H1 (cell line): ENCODE measurements at regions not wholly inside any gene's neighbourhood (a gene's known extent, or its start where the extent isn't known, plus 50 kb on each side); places are given as distances from the start of the nearest gene placed in this dataset.

Experiments
- CTCF ChIA-PET: fragments of 300-600 bp; sonication (Branson Sonifier 250); formaldehyde crosslinking; loops from one replicate; lab custom pipeline; 2021; ENCODE audit not compliant: partially characterized antibody; lab: Charles Lee
- POLR2A ChIA-PET: fragments of 300-600 bp; sonication (Branson Sonifier 250); formaldehyde crosslinking; loops from one replicate; lab custom pipeline; 2021; ENCODE audit warnings: inconsistent platforms; ENCODE audit not compliant: partially characterized antibody; lab: Charles Lee
- DNase-seq, 2 experiments: peaks; one replicate each; pipeline versions ENCODE4 v3.0.0 to v3.0.0-alpha.2; 2010 to 2022; ENCODE audit warnings: low spot score in 2 of 2, low read depth in 1 of 2, mixed read lengths in 1 of 2
- FAIRE-seq: peaks from 2 replicates; lab custom pipeline; 2011; peaks lifted over from hg19 to GRCh38; lab: Jason Lieb, UNC
- H2AFZ ChIP-seq: 2 replicates; pipeline ENCODE4 v1.8.1; 2012; ENCODE audit warnings: low read length, inconsistent platforms
- H2AK5ac ChIP-seq: 2 replicates; pipeline ENCODE4 v1.6.1; 2013; ENCODE audit warnings: low read depth, low read length
- H2BK120ac ChIP-seq: replicated peaks from 2 replicates; pipeline ENCODE3; 2013; ENCODE audit warnings: low read depth, low read length, inconsistent platforms
- H2BK12ac ChIP-seq: 2 replicates; pipeline ENCODE4 v1.6.1; 2013; ENCODE audit warnings: low read depth, low read length
- H2BK15ac ChIP-seq: 2 replicates; pipeline ENCODE4 v1.6.1; 2013; ENCODE audit warnings: low read length
- H2BK20ac ChIP-seq: 2 replicates; pipeline ENCODE4 v1.6.1; 2013; ENCODE audit warnings: low read length
- H2BK5ac ChIP-seq: 2 replicates; pipeline ENCODE4 v1.6.1; 2013; ENCODE audit warnings: low read depth, low read length
- H3K14ac ChIP-seq: 2 replicates; pipeline ENCODE4 v1.6.1; 2013; ENCODE audit warnings: inconsistent platforms; ENCODE audit not compliant: insufficient read length
- H3K18ac ChIP-seq: 2 replicates; pipeline ENCODE4 v1.6.1; 2013; ENCODE audit warnings: low read length; ENCODE audit errors: extremely low read depth
- H3K23ac ChIP-seq: 2 replicates; pipeline ENCODE4 v1.6.1; 2013; ENCODE audit warnings: inconsistent platforms; ENCODE audit not compliant: insufficient read length
- H3K23me2 ChIP-seq: 2 replicates; pipeline ENCODE4 v1.6.1; 2013; ENCODE audit warnings: low read depth, low read length
- H3K27ac ChIP-seq: 2 replicates; pipeline ENCODE4 v1.6.1; 2011; ENCODE audit warnings: low read depth, low read length, inconsistent platforms
- H3K27me3 ChIP-seq, 4 experiments: replicated peaks in 1 of 4; 1 replicate in 1 of 4; 2 replicates in 3 of 4; pipeline versions ENCODE4 v1.6.1 to v1.8.1; 2011 to 2013; ENCODE audit warnings: low read length in 3 of 4, mild to moderate bottlenecking in 3 of 4, inconsistent platforms in 2 of 4, mixed read lengths in 2 of 4, moderate library complexity in 1 of 4; ENCODE audit not compliant: control insufficient read depth in 3 of 4, insufficient read depth in 3 of 4; ENCODE audit errors: extremely low read depth in 1 of 4
- H3K36me3 ChIP-seq, 4 experiments: 2 replicates each; pipeline versions ENCODE4 v1.6.1 to v1.8.1; 2011 to 2013; ENCODE audit warnings: mild to moderate bottlenecking in 4 of 4, low read length in 3 of 4, moderate library complexity in 2 of 4, control low read depth in 1 of 4, inconsistent platforms in 1 of 4; ENCODE audit not compliant: insufficient read depth in 4 of 4, control insufficient read depth in 2 of 4
- H3K4ac ChIP-seq: replicated peaks from 2 replicates; pipeline ENCODE3; 2013; ENCODE audit warnings: low read length, low read depth, mixed read lengths, inconsistent platforms; ENCODE audit not compliant: insufficient read length
- H3K4me1 ChIP-seq, 4 experiments: replicated peaks in 1 of 4; 1 replicate in 1 of 4; 2 replicates in 3 of 4; pipeline versions ENCODE4 v1.6.1 to v1.8.1; 2011 to 2013; ENCODE audit warnings: low read length in 3 of 4, inconsistent platforms in 2 of 4, mixed read lengths in 1 of 4; ENCODE audit not compliant: insufficient read depth in 4 of 4, control insufficient read depth in 3 of 4
- H3K4me2 ChIP-seq, 2 experiments: 2 replicates each; pipeline versions ENCODE4 v1.6.1 to v1.8.1; 2011 to 2013; ENCODE audit warnings: low read depth in 2 of 2, low read length in 2 of 2, control low read depth in 1 of 2, inconsistent platforms in 1 of 2, mild to moderate bottlenecking in 1 of 2; ENCODE audit not compliant: insufficient read depth in 1 of 2
- H3K4me3 ChIP-seq, 4 experiments: fragments of 200-600, 300-600 bp in 1 of 4; sonication (generic), shearing (Covaris generic), sonication (Bioruptor Twin) in 1 of 4; 2 replicates each; pipeline versions ENCODE4 v1.5.1 to v1.8.1; 2011 to 2016; ENCODE audit warnings: low read length in 4 of 4, low read depth in 3 of 4, control low read depth in 2 of 4, inconsistent platforms in 2 of 4, mild to moderate bottlenecking in 2 of 4, mixed read lengths in 1 of 4, moderate library complexity in 1 of 4; ENCODE audit not compliant: insufficient read depth in 2 of 4; ENCODE audit errors: extremely low read depth in 1 of 4
- H3K56ac ChIP-seq: replicated peaks from 2 replicates; pipeline ENCODE3; 2013; ENCODE audit warnings: low read depth, mild to moderate bottlenecking, mixed read lengths, low read length, inconsistent platforms; ENCODE audit not compliant: insufficient read length
- H3K79me1 ChIP-seq: 2 replicates; pipeline ENCODE4 v1.6.1; 2013; ENCODE audit warnings: low read depth, low read length, control low read depth
- H3K79me2 ChIP-seq, 2 experiments: 2 replicates each; pipeline versions ENCODE4 v1.6.1 to v1.8.1; 2012 to 2013; ENCODE audit warnings: low read length in 2 of 2, mild to moderate bottlenecking in 2 of 2, inconsistent platforms in 1 of 2; ENCODE audit not compliant: insufficient read depth in 2 of 2, control insufficient read depth in 1 of 2
- H3K9ac ChIP-seq, 4 experiments: replicated peaks in 1 of 4; 1 replicate in 1 of 4; 2 replicates in 3 of 4; pipeline versions ENCODE4 v1.6.1 to v1.8.1; 2011 to 2013; ENCODE audit warnings: low read depth in 3 of 4, low read length in 3 of 4, control low read depth in 2 of 4, mild to moderate bottlenecking in 2 of 4, moderate library complexity in 2 of 4, inconsistent platforms in 1 of 4; ENCODE audit errors: extremely low read depth in 1 of 4
- H3K9me3 ChIP-seq, 2 experiments: 2 replicates each; pipeline versions ENCODE4 v1.6.1 to v1.8.1; 2012 to 2013; ENCODE audit warnings: mild to moderate bottlenecking in 2 of 2, moderate library complexity in 2 of 2, control low read depth in 1 of 2, inconsistent platforms in 1 of 2, low read depth in 1 of 2, low read length in 1 of 2, mixed read lengths in 1 of 2; ENCODE audit not compliant: insufficient read depth in 2 of 2
- H4K20me1 ChIP-seq, 2 experiments: replicated peaks in 1 of 2; 2 replicates each; pipeline versions ENCODE3 to v1.8.1; 2011 to 2013; ENCODE audit warnings: inconsistent platforms in 2 of 2, low read length in 2 of 2, mild to moderate bottlenecking in 1 of 2; ENCODE audit not compliant: insufficient read depth in 2 of 2, control insufficient read depth in 1 of 2
- H4K5ac ChIP-seq: 2 replicates; pipeline ENCODE4 v1.6.1; 2013; ENCODE audit warnings: low read length, low read depth, mixed read lengths, inconsistent platforms; ENCODE audit not compliant: insufficient read length
- H4K8ac ChIP-seq: 2 replicates; pipeline ENCODE4 v1.8.0; 2013; ENCODE audit warnings: mild to moderate bottlenecking, moderate library complexity, low read length, inconsistent platforms; ENCODE audit not compliant: insufficient read depth; ENCODE audit errors: extremely low read depth
- H4K91ac ChIP-seq: replicated peaks from 2 replicates; pipeline ENCODE3; 2013; ENCODE audit warnings: low read length, mixed read lengths, inconsistent platforms; ENCODE audit not compliant: insufficient read length
- ATF3 ChIP-seq: IDR thresholded peaks from 2 replicates; pipeline ENCODE4 v1.6.1; 2011; ENCODE audit warnings: low read depth, mild to moderate bottlenecking, low read length; ENCODE audit not compliant: insufficient read depth
- BCL11A ChIP-seq, 2 experiments: IDR thresholded peaks; one replicate each; pipeline ENCODE4 v1.6.1; 2011; ENCODE audit warnings: low read depth in 2 of 2, low read length in 2 of 2, mild to moderate bottlenecking in 2 of 2
- CHD2 ChIP-seq: IDR thresholded peaks from 2 replicates; pipeline ENCODE4 v1.6.1; 2012; ENCODE audit warnings: low read length, improper control_type of control experiment
- CREB1 ChIP-seq: IDR thresholded peaks from 2 replicates; pipeline ENCODE4 v1.6.1; 2012; ENCODE audit warnings: inconsistent platforms
- GTF2F1 ChIP-seq: IDR thresholded peaks from 2 replicates; pipeline ENCODE4 v1.6.1; 2012; ENCODE audit warnings: low read depth, low read length, improper control_type of control experiment, borderline replicate concordance
- JUN ChIP-seq: IDR thresholded peaks from 2 replicates; pipeline ENCODE4 v1.6.1; 2011; ENCODE audit warnings: low read depth, mild to moderate bottlenecking, improper control_type of control experiment, low read length
- JUND ChIP-seq: IDR thresholded peaks from 2 replicates; pipeline ENCODE4 v1.6.1; 2011; ENCODE audit warnings: mild to moderate bottlenecking, improper control_type of control experiment, low read length
- MAFK ChIP-seq: IDR thresholded peaks from 2 replicates; pipeline ENCODE4 v1.6.1; 2012; ENCODE audit warnings: low read depth, mild to moderate bottlenecking, improper control_type of control experiment, low read length
- MAX ChIP-seq: IDR thresholded peaks from 2 replicates; pipeline ENCODE4 v1.6.1; 2012; ENCODE audit warnings: inconsistent platforms
- NRF1 ChIP-seq: IDR thresholded peaks from 2 replicates; pipeline ENCODE4 v1.6.1; 2011; ENCODE audit warnings: mild to moderate bottlenecking, low read depth, low read length, improper control_type of control experiment
- SAP30 ChIP-seq: fragments of 300-600 bp; sonication (generic); IDR thresholded peaks from 2 replicates; pipeline ENCODE4 v1.7.1; 2012; ENCODE audit warnings: low read length, moderate library complexity, mild to moderate bottlenecking, inconsistent platforms; ENCODE audit not compliant: insufficient read depth, insufficient replicate concordance
- SIN3A ChIP-seq, 2 experiments: IDR thresholded peaks in 1 of 2; conservative IDR thresholded peaks in 1 of 2; 2 replicates each; pipeline ENCODE4 v1.6.1; 2011 to 2012; ENCODE audit warnings: low read length in 2 of 2, improper control_type of control experiment in 1 of 2, low read depth in 1 of 2, mild to moderate bottlenecking in 1 of 2
- TAF7 ChIP-seq: optimal IDR thresholded peaks from 2 replicates; pipeline ENCODE3; 2011; ENCODE audit warnings: low read depth, mild to moderate bottlenecking, inconsistent platforms, low read length, moderate library complexity, borderline replicate concordance
- TEAD4 ChIP-seq: IDR thresholded peaks from 2 replicates; pipeline ENCODE4 v1.6.1; 2012; ENCODE audit warnings: low read depth, low read length, inconsistent platforms, mixed read lengths
- ZNF274 ChIP-seq: IDR thresholded peaks from 2 replicates; pipeline ENCODE4 v1.7.0; 2012; ENCODE audit warnings: low read length, borderline replicate concordance; ENCODE audit errors: extremely low read depth
- WGBS, 2 experiments: shearing (Covaris generic) in 1 of 2; methylation state at CpG; one replicate each; pipeline versions ENCODE4 v1.1.6 to v1.1.7; 2013 to 2015; ENCODE audit warnings: low lambda C conversion rate in 2 of 2, mixed read lengths in 2 of 2, inconsistent platforms in 1 of 2, low coverage in 1 of 2, missing lambda C conversion rate in 1 of 2; ENCODE audit not compliant: insufficient replicate concordance in 2 of 2, insufficient coverage in 1 of 2, insufficient read length in 1 of 2; ENCODE audit errors: extremely low coverage in 1 of 2, missing lambda C conversion rate in 1 of 2; 5-methylcytosine and 5-hydroxymethylcytosine counted together

DNA sequence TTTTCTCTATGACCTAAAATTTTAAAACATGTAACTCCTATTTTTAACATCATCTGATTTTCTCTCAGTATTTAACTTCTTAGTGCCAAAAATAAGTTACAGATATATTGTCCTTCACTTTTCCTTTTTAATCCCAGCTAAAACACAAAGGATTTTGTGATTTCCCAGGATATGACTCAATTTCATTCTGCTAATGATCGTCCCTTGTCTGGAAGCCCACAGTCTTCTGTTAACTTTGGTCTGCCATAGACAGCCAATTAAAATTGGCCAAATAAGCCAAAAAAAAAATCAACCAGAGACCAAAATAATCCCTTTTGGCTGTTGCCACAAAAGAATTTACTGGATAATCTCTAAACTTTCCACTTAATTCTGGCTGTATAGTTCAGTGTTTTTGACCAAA lies 124.5 kb upstream of the FST start:
- Histone ChIP-seq H3K23me2 (no peaks in the 10 kb centered on the region), H2AK5ac (no peak overlapping the region), H3K9me3 (no peaks in the 10 kb centered on the region), H3K23ac (no peak overlapping the region), H2AFZ (no peak overlapping the region), H3K4me2 (no peak overlapping the region), H3K36me3 (no peaks in the 10 kb centered on the region), H3K9ac (no peak overlapping the region), H3K18ac (no peak overlapping the region), H2BK20ac (no peak overlapping the region), H4K91ac (no peak overlapping the region), H4K8ac (no peak overlapping the region), H3K4ac (no peak overlapping the region), H3K27ac (no peak overlapping the region), H3K56ac (no peak overlapping the region), H4K5ac (no peak overlapping the region), H3K27me3 (no peaks in the 10 kb centered on the region), H2BK15ac (no peak overlapping the region), H3K4me1 (no peaks in the 10 kb centered on the region), H3K79me1 (no peaks in the 10 kb centered on the region), H3K14ac (no peak overlapping the region), H4K20me1 (no peaks in the 10 kb centered on the region), H2BK5ac (no peak overlapping the region), H3K79me2 (no peaks in the 10 kb centered on the region), H2BK120ac (no peak overlapping the region), H2BK12ac (no peak overlapping the region), H3K4me3 (no peak overlapping the region)
- DNase-seq (no peak), FAIRE-seq (no peak)
- 91% methylated on average over 1 of the region's 1 CpG; no CpG with 5 or more reads in 1 of the 2 experiments for WGBS, 2 experiments
- ChIA-PET POLR2A (no interaction called here), CTCF (interaction anchor here (1.7 kb wide), 1 partner anchor 709 kb away, joined by 3 read pairs; no protein-coding TSS in a partner anchor)
- TF ChIP-seq MAFK (no peak), TAF7 (no peak), SAP30 (no peak), CHD2 (no peak), BCL11A (IDR thresholded peaks at IDR 0.05; ENCODE audit: low read depth in 2 of 2, low read length in 2 of 2) (no peak), TEAD4 (no peak), MAX (no peak), JUND (no peak), CREB1 (no peak), JUN (no peak), NRF1 (no peak), ATF3 (no peak), GTF2F1 (no peak), SIN3A (conservative IDR thresholded peaks at IDR 0.05 in 1 of 2, IDR thresholded peaks at IDR 0.05 in 1 of 2; ENCODE audit: low read depth in 1 of 2, low read length in 2 of 2) (no peak), ZNF274 (no peak)
